Hindlimb muscle (tissue), 1 donor: ENCODE measurements at regions not wholly inside any gene's neighbourhood (a gene's known extent, or its start where the extent isn't known, plus 50 kb on each side); places are given as distances from the start of the nearest gene placed in this dataset.
A peak's percentile ranks its signal among the peaks of the same experiment; 100 is the strongest.

ENCODE experiments used
- DNase-seq: peaks from one replicate; pipeline ENCODE4 v3.0.0-alpha.2; 2013

DNA sequence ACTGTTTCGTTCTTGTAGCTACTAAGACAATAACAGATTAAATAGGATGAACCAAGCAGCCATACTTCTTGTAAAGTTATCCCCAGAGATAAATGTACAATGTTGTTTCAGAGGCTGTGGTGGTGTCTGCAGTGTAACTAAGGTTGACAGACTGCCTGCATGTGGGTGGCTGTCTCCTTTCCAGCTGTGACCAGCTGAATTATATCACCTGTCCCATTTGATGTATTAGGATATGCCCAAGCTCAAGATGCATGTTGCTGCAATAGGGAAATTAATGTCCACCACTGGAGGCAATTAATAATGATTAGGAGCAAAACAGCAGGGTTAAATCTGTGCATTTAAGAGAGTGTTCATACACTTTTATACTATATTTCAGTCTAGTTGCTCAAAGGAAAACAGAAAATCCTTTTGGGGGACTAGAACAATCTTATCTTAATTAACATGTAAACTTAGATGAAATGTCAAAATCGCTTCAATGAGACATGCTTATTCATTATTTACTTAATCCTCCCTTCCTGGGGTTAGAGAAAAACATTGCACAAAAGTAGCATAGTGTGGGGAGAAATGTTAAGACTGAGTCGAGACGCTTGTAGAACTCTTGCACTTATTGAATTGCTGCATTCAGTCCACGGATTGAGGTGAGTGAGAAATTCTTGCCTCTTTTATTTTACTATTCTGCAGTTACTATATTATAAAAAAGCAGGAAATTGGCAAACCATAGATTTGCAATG, 269.0 kb downstream of the SNX10 start:
- DNase-seq = no peak

DNA sequence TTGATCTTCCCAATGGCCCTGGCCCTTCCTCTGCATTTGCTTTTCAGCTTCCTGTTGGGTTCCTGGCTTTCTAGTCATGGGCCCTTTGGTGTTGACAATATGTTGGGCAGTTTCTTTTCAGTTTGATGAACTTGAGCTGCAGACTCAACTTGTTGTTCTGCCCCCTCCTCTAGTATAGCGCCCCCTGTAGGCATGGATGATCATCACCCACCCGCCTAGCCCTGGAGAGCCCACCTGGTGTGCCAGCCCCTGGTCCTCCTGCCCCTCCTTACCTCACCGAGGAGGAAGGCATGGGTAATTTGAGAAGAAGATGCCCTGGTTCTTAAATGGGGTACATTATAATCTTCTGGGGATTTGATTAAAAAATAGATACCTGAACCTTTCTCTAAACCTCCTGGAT, 271.2 kb downstream of the SNX10 start:
- DNase-seq = no peak

DNA sequence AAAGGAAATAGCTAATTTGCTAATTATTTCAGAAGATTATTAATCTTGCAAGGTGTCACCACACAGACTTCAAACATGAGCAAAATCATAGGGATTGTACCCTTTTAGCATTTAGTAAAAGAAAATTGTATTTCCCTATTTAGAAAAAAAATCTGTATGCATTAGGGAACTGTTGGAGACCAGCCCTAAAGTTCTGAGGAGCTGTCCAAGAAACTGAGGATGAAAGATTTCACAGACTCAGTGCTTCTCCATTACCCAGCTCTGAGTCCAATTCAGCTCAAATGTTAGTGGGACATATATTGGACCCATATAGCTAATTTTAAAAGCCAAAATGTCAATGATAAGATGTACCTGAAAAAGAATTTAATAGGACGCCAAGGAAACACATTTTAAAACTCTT, 271.7 kb downstream of the SNX10 start:
- no peak for DNase-seq

DNA sequence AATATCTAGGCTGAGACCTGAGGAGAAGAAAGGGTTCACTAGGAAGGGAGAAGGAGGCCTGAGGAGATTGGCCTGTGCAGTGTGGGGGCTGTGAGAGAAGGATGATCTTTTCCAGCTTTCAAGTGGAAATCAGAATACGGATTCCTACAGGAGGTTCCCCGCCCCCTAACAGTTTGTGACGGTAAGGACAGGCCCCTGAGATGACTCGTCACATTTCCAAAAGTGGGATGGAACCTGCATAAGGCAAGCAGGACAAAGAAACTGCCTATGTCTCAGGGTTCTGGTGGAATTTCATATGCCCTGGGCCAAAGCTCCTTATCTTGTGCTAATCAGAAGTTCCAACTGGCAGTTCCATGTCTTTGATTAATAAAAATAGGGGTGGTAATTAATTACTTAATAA, 275.6 kb downstream of the SNX10 start:
- no peak for DNase-seq

DNA sequence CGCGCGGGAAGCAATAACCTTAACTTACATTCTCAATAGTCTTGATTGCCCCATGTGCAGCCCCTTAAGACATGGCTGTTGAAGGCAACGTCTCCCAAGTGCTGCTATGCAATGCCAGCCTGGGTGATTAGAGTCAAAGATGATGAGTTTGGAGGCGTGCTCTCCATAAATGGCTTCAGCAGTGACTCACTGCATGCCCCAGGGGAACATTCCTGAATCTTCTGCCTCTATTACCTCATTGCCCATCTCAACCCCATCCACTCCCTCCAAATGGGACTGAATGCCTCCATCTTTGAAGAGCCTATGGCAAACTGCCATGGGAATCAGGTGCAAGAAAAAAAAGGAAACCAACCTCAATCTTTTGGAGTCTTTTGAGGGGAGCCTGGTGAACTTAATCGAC, 282.8 kb downstream of the SNX10 start:
- DNase-seq = no peak

DNA sequence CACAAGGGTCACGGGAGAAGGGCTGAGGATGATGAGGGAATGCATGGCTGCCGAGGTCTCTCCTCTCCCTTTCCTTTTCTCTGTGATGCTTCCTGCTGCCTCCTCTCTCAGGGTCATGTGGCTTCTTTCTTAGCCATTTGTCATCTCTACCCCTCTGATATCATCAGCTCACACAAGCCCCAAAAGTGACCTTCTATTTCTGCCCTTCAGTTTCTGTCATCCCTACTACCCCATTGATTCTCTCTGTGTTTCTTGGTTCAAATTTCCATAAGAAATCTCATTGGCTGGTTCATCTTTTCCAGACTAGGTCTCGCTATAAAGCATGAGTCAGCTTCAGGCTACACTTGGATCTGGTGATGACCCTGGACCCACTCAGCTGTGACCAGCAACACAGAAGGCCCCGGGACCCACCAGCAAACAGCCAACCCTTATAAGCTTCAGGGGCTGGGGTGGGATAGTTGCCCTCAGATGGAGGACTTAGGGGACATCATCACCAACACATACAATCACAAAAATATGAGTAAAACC, 284.3 kb downstream of the SKAP2 start:
- no peak for DNase-seq

DNA sequence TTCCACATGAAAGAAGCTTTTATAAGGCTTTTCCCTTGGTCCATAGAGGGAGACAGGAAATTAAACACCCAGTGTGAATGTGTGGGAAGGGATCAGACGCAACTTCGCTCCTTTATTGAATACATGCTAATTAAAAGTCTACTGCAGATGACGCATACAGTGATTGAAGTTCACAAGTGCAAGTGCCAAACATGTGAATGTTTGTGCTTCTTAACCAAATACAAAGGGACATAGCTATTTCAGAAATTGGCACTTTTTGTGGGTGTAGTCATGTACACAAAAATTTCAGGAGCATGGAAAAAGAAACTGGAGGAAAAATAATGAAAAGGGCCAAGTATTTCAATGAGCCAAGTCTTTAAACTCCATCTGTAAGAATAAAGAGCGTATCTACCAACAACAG, 283.7 kb downstream of the SKAP2 start:
- DNase-seq = no peak

DNA sequence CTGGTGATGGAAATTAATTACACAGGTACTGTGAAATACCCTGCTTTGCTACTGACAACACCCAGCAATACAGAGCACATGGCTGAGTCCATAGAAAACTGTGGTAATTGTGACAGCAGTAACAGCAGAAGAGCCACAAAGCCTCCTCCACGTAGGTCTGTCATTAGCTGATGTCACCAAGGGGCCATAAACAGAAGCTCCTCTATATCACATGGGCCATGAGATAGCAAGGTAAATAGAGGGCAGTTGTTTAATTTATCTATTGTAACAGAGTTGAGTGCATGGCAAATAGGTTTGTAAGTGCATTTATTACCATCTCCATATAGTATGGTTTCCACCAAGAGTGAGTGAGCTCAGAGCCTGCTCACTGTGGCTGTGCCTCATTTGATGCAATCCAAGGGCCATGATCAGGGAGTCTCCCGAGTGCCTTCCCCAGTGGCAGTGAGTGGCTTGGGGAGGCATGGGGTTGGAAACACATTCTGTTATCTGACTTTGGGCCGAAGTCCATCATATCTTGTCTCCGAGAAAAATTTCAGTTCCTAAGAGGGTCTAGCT, 281.2 kb downstream of the SKAP2 start:
- no peak for DNase-seq

DNA sequence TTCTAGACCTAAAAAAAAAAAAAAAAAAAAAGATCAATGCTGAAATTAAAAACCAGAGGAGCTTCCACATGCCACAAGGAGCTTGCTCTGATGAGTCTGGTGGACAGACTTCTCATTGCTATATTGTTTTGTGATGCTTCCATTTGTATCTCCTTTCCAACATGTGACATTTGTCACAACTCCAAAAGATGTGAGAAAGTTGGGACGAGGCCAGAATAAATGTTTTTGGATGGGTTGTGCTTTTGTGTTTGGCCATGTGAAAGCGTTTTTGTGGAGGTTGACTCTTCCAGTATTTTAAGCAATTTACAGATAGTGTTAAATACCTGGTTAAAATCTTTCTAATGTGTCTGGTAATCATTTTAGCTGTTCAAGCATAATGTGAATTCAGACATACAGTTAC, 280.1 kb downstream of the SKAP2 start:
- no peak for DNase-seq

DNA sequence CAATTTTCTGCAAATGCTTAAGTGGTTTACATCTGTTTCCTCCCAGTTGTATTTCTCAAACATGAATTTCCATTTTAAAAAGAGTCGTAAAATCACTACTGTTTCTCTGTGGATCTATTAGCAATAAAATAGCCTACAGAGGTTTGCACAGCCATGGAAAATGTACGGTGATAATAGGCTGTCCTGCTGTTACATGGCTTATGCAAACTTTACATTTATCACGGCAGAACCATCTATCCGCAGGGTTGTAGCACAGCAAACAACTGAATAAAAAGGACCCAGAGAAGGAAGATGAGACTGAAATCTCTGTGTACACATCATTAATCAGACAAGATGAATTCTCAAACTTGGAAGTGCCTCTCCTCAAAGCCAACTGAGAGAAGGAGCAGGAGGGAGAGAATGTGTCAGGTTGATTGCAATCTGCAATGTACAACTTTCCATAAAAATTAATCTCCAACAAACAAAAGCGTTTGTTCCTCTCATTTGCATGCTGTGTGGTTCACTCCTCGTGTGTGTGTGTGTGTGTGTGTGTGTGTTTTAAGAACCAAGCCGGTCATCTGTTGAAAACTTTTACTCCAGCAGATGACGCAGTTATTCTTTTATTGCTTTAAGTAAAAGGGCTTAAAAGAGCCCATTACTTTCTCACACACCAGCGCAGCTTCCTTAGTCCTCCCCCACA, 279.3 kb downstream of the SKAP2 start:
- no peak for DNase-seq

DNA sequence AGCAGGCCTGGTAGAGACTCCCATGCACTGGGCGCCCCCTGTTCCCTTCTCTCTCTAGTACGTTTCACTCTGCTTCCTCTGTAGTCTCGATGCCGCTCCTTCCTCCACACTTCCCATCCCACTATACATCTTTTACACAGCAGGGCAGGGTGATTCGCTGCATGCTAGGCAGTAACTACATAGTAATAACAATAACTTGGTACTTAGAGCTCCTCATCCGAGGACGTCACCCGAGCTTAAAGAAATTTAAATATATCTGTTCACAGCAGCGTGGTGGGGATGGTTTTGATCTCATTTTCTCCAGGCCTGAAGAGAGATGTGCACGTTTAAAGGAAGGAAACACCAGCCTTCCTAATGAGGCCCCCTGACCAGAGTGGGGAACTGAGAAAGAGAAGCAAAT, 276.9 kb downstream of the SKAP2 start:
- DNase-seq = no peak

DNA sequence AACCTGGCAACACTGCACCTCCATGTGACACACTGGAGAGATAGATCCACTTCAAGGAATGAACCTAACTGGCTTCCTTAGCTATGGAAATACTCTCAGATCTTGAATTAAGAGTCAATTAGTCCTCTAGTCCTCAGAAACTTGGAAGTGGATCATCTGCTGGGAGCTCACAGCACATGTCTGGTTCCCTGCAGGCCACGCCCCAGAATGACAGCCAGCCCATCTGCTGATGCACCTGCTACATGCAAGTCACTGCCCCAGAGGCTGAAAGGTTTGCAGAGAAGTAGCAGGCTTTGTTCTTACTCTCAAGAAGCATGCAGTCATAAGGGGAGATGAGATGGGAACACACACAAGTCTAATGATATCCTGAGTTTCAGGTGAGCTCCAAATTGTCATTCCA, 275.9 kb downstream of the SKAP2 start:
- DNase-seq = no peak

DNA sequence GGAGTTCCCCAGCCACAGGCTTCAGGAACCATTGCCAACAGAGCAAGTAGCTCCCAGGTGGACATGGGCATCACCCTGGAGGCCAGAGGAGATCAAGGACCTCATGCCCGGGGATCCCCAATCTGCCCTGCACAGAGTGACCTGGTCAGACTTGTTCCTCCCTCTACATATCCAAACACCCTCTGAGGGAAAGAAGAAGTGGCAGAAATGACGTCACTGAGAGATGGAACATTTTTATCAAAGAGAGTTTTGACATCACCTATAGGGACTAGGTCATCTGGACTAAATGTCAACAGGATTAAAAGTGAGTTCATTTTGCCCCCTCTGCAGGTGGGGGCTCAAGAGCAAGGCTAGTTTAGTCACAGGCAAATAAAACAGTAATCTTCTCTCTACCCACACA, 273.7 kb downstream of the SKAP2 start:
- DNase-seq = no peak

DNA sequence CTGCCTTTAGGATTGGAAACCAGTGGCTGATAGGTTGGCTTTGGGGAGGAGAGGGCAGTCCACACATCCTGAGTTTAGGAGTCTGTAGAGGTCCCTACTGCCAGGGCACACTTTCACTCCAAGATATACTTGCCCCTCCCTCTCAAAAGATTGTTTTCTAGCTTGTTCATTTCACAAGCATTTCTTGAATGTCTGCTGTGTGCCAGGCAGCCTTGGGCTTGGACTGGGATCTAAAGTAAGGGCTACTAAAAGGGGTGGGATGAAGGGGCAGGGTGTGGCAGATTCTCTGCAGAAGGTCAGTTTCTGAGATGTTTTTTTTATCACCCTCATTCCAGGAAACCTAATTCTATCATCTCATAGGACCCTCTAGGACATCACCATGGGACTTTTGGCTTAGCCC, 272.4 kb downstream of the SKAP2 start:
- no peak for DNase-seq

DNA sequence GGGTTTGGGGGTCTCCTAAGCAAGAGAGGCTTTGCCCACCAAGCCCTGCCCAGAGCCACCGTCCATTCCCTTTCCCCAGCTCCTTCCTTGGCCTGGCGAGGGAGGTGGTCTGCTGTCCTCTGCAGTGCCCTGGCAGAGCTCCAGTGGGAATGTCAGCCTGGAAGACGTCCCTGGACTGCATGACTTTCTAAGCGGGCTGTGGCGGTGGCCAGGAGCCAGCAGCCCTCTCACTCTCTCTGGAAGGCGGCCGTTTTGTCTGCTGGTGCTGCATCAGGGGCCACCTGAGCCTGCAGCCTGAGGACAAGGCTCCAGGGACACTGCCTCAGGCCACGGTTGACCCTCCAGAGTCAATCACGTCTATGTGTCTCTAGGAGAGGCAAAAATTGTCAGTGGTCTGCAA, 271.0 kb downstream of the SKAP2 start:
- no peak for DNase-seq

DNA sequence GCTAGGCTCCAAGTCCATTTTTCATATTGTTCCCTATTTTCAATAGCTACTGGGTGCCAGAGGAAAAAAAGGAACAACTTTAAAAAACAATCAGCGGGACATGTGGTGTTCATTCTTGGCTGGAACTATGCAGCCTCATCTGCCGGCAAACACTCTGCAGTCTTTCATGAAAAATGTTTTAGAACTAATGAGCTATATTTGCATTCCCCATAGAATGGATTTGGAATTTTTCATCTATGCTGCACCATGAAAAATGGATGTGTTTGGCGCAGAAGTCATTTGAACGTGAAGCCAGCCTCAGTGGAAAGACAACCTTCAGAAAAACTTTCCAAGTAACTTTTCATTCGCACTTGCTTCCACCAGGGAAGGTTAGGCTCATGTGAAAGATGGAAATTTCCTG, 270.5 kb downstream of the SKAP2 start:
- DNase-seq = peak; percentile 61

DNA sequence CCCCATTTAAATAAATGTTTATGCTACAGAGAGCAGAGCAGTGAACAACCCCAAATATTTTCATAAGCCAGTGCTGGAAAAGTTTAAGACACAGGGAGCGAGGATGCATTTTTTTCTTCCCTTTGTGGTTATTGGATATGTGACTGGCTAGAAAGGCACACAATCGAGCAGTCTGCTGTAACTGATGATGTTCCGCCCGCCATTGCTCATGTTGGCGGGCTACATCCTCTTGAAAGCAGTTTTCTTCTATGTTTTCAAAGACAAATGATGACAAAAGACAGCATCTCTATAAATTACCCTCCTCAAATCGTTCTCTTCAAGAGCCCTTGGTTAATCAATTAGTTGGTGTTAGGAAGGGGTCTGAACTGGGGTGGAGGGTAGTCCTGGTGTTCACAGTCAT, 269.8 kb downstream of the SKAP2 start:
- no peak for DNase-seq

DNA sequence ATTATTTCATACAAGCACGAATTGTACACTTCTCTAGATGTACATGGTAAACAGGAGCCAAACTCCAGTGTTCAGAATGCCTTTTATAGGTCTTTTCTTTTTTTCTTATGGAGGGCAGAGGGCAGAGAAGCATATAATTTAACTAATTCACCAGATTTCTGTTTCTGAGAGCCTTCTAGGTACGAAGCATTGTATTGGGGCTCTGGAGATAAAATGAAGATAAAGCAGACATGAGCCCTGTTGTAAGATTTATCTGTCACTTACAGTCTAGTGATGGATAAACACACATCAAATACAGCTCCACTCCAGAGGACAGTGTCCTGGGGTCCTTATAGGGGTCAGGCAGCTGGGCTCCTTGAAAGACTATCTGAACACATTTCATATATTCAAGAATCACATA, 265.5 kb downstream of the SKAP2 start:
- no peak for DNase-seq

DNA sequence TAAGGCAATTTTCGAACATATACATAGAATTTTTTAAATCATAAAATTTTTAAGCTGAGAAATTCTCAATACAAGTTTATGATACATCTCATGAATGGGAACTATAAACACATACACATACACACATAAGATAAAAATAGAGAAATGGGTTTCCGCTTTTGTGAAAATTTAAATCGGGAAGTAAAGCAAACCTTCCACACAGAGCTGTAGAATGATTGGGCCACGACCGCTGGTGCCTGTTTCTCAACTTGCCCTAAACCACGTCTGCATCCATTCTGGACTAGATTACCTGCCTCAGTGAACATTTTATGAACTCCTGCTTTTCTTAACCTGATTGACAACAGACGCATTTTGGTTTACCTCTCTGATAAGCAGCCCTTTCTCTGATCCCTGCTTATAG, 264.4 kb downstream of the SKAP2 start:
- DNase-seq = no peak

DNA sequence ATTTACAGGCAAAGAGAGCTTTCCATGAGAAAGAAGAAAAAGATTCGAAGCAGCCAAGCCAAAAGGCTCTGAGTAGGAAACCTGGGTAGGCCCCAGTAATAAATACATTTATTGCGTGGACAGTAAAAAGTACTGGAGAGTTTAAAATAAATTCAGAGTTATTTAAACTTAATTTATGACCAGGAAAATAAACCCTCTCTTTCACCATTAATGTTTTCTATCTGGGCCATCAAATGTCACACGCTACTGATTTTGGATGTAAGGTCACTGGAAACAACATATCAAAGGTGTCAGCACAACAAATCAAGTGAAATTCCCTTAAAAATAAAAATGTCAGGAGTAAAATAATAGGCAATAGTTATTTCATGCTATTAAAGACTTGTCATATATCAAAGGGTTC, 264.0 kb downstream of the SKAP2 start:
- DNase-seq = no peak

DNA sequence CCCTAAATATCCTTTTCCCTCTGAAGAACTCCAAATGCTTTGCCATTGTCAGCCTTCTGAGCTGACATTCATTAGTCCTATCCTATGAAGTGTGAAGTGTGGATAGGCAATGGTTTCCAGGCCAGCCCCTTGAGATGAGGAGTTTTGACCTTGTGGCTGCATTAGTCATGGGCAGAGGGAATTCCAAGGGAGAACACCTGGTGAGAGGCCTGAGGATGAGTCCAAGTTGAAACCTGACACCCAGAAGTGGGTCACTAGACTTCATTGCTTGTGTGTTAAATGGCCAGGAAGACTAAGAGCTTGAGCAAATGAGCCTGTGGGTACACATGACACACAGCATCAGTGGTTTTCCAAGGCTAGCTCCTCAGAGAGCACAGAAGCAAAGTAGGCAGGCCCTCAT, 260.8 kb downstream of the SKAP2 start:
- DNase-seq = no peak

DNA sequence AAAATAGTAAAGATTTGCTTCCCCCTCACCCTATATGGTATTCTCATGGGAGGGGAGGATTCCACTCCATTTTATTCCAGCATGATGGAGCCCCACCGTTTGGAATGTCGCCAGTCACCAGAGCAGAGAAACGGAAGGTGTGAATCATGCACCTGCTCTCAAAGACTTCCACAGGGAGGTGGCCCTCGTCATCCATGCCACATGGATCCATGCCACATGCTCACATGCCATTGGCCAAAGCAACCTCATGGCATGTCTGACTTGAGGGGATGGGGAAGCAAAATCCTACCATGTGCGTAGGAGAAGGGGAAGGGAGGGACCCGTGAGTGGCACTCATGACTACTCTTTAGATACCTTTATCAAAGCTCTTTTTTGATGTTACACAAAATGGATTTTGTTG, 256.0 kb downstream of the SKAP2 start:
- no peak for DNase-seq

DNA sequence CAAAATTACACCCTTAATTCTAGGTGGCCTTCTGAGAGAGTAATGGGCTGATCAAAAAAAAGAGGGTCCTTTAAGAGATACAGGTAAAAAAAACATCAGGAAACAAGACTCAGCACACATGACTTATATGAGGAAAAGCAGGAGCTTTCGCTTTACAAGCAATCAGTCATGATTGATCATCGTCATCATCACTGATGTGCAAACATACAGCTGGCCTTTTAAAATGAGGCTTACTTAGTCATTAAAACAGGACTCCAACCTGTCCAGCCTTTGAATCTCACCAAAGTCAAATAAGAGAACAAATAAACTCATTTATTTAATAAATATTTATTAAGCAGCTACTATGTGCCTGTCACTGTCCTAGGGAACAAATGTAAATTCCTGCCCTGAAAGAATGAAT, 255.3 kb downstream of the SKAP2 start:
- no peak for DNase-seq

DNA sequence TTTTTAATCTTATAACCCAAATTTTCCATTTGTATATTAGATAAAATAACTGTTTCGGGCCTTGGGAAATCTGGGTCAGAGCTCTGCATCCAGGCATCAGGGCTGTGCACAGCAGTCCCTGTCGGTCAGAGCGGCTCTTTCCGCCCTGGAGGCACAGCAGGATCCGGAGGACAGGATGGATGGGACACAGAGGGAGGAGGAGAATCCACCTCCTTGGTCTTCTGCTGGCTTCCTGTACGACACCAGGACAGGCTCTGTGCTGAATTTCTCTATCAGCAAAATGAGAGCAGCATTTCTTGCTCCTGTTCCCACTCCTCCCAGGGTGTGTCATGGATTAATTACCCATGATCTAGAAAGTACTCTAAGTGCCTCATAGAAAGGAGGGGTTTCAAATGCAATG, 254.9 kb downstream of the SKAP2 start:
- DNase-seq = no peak
